WTC11 (cell line): ENCODE measurements at regions not wholly inside any gene's neighbourhood (a gene's known extent, or its start where the extent isn't known, plus 50 kb on each side); places are given as distances from the start of the nearest gene placed in this dataset.
"Not testable (repeated sequence)": the region's sequence is repeated elsewhere in the genome, so short reads cannot be mapped to it uniquely, and the experiment has no call there.

Source experiments
- ATAC-seq: fragments of 200-7000 bp; cut with Tn5 transposase; 2 replicates; pipeline ENCODE4 v1.10.0; 2021; ENCODE audit warnings: mild to moderate bottlenecking, moderate library complexity
- CTCF ChIA-PET: fragments of 300-600 bp; sonication (Branson Sonifier 250); formaldehyde crosslinking; loops from one replicate; lab custom pipeline; 2021; ENCODE audit warnings: antibody characterized with exemption; lab: Charles Lee
- POLR2A ChIA-PET: fragments of 350-600 bp; sonication (Branson Sonifier 250); formaldehyde crosslinking; loops from one replicate; lab custom pipeline; 2021; ENCODE audit warnings: antibody characterized with exemption; lab: Charles Lee
- DNase-seq: peaks from one replicate; pipeline ENCODE4 v3.0.0; 2021; ENCODE audit warnings: low spot score
- H3K27ac Mint-ChIP-seq: 2 replicates; pipeline ENCODE4 v1.8.0; 2021; ENCODE audit warnings: mixed read lengths
- H3K27me3 Mint-ChIP-seq: 2 replicates; pipeline ENCODE4 v1.8.0; 2021; ENCODE audit warnings: low read depth, mild to moderate bottlenecking, moderate library complexity, mixed read lengths
- H3K36me3 Mint-ChIP-seq: 2 replicates; pipeline ENCODE4 v1.8.0; 2021; ENCODE audit warnings: mixed read lengths
- H3K4me1 Mint-ChIP-seq: 2 replicates; pipeline ENCODE4 v1.8.0; 2022; ENCODE audit warnings: mixed read lengths
- H3K4me3 Mint-ChIP-seq: 2 replicates; pipeline ENCODE4 v1.8.0; 2021; ENCODE audit warnings: mild to moderate bottlenecking, moderate library complexity, mixed read lengths
- H3K9me3 Mint-ChIP-seq: 2 replicates; pipeline ENCODE4 v1.8.0; 2021; ENCODE audit warnings: mixed read lengths
- ELF4 ChIP-seq: sonication (generic); formaldehyde crosslinking; IDR thresholded peaks from 2 replicates; pipeline ENCODE4 v1.8.1; 2022; ENCODE audit warnings: low read depth, mild to moderate bottlenecking, moderate library complexity, missing genetic modification reagents
- EMX1 ChIP-seq: fragments of 250-450 bp; sonication (Bioruptor Pico); IDR thresholded peaks from 2 replicates; pipeline ENCODE4 v1.8.0; 2021; ENCODE audit warnings: mild to moderate bottlenecking
- ETV6 ChIP-seq: sonication (generic); formaldehyde crosslinking; IDR thresholded peaks from 2 replicates; pipeline ENCODE4 v1.8.1; 2022; ENCODE audit warnings: mild to moderate bottlenecking, missing genetic modification reagents
- GTF2I ChIP-seq: fragments of 250-450 bp; sonication (Bioruptor Pico); conservative IDR thresholded peaks from 2 replicates; pipeline ENCODE4 v1.4.0; 2021; ENCODE audit warnings: mild to moderate bottlenecking
- JAZF1 ChIP-seq: fragments of 250-450 bp; sonication (Bioruptor Pico); IDR thresholded peaks from 2 replicates; pipeline ENCODE4 v1.9.0; 2021; ENCODE audit warnings: moderate library complexity, mild to moderate bottlenecking, inconsistent platforms
- JUN ChIP-seq: sonication (generic); formaldehyde crosslinking; IDR thresholded peaks from 2 replicates; pipeline ENCODE4 v1.8.0; 2023; ENCODE audit warnings: mild to moderate bottlenecking, missing genetic modification reagents
- KAT7 ChIP-seq: sonication (generic); formaldehyde crosslinking; IDR thresholded peaks from 2 replicates; pipeline ENCODE4 v1.8.1; 2023; ENCODE audit warnings: missing genetic modification reagents, mild to moderate bottlenecking, borderline replicate concordance
- NR1H2 ChIP-seq: sonication (generic); formaldehyde crosslinking; IDR thresholded peaks from 2 replicates; pipeline ENCODE4 v1.9.0; 2021; ENCODE audit warnings: mild to moderate bottlenecking, moderate library complexity, missing genetic modification reagents
- NR3C1 ChIP-seq: sonication (generic); formaldehyde crosslinking; conservative IDR thresholded peaks from 2 replicates; pipeline ENCODE4 v1.8.1; 2023; ENCODE audit warnings: low read depth, mild to moderate bottlenecking, missing genetic modification reagents
- PRRX2 ChIP-seq: fragments of 250-450 bp; sonication (Bioruptor Pico); IDR thresholded peaks from 2 replicates; pipeline ENCODE4 v1.8.0; 2021; ENCODE audit warnings: mild to moderate bottlenecking
- SOX15 ChIP-seq: fragments of 250-450 bp; sonication (Bioruptor Pico); IDR thresholded peaks from 2 replicates; pipeline ENCODE4 v1.9.0; 2021; ENCODE audit warnings: mild to moderate bottlenecking
- ZNF138 ChIP-seq: sonication (generic); formaldehyde crosslinking; conservative IDR thresholded peaks from 2 replicates; pipeline ENCODE4 v1.8.1; 2022; ENCODE audit warnings: mild to moderate bottlenecking, moderate library complexity, missing genetic modification reagents
- ZNF219 ChIP-seq: sonication (generic); formaldehyde crosslinking; IDR thresholded peaks from 2 replicates; pipeline ENCODE4 v1.8.0; 2023; ENCODE audit warnings: missing genetic modification reagents, mild to moderate bottlenecking, borderline replicate concordance
- ZNF263 ChIP-seq: sonication (generic); formaldehyde crosslinking; IDR thresholded peaks from 2 replicates; pipeline ENCODE4 v1.8.1; 2022; ENCODE audit warnings: low read depth, mild to moderate bottlenecking, moderate library complexity, missing genetic modification reagents
- ZNF423 ChIP-seq: fragments of 250-450 bp; sonication (Bioruptor Pico); IDR thresholded peaks from 2 replicates; pipeline ENCODE4 v2.1.2; 2022; ENCODE audit warnings: mild to moderate bottlenecking, moderate library complexity
- TF ChIP-seq, protein P1 (sequence below): fragments of 250-450 bp; sonication (Bioruptor Pico); IDR thresholded peaks from 2 replicates; pipeline ENCODE4 v1.9.0; 2021; ENCODE audit warnings: mild to moderate bottlenecking
- TF ChIP-seq, protein P2 (sequence below): fragments of 200-600 bp; IDR thresholded peaks from 2 replicates; pipeline ENCODE4 v1.8.0; 2022; ENCODE audit warnings: antibody characterized with exemption
- TF ChIP-seq, protein P3 (sequence below): sonication (generic); formaldehyde crosslinking; IDR thresholded peaks from 2 replicates; pipeline ENCODE4 v1.8.1; 2022; ENCODE audit warnings: missing genetic modification reagents, borderline replicate concordance
- TF ChIP-seq, protein P4 (sequence below): sonication (generic); formaldehyde crosslinking; IDR thresholded peaks from 2 replicates; pipeline ENCODE4 v1.8.1; 2022; ENCODE audit warnings: low read depth, missing genetic modification reagents, borderline replicate concordance

DNA sequence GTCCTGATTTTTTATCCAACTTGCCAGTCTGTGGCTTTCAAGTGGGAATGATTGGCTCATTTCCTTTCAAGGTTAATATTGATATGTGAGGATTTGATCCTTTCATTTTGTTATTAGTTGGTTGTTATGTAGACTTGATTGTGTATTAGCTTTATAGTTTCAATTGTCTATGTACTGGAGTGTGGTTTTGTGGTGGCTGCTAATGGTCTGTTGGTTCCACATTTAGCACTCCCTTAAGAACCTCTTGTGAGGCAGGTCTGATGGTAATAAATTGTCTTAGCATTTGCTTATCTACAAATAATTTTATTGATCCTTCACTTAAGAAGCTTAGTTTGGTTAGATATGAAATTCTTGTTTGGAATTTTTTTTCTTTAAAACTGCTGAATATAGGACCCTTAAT is 190.6 kb downstream of the CPXCR1 start:
- TF ChIP-seq NR3C1 (CRISPR knock-in tag), result no peak
- TF ChIP-seq JUN (CRISPR knock-in tag), result no peak
- TF ChIP-seq ZNF263 (CRISPR knock-in tag), result no peak
- TF ChIP-seq JAZF1 (CRISPR knock-in tag), result no peak
- TF ChIP-seq EMX1 (CRISPR knock-in tag), result no peak
- TF ChIP-seq, protein P1, sequence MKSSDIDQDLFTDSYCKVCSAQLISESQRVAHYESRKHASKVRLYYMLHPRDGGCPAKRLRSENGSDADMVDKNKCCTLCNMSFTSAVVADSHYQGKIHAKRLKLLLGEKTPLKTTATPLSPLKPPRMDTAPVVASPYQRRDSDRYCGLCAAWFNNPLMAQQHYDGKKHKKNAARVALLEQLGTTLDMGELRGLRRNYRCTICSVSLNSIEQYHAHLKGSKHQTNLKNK (CRISPR knock-in tag), result no peak
- no peak for TF ChIP-seq GTF2I (CRISPR knock-in tag)
- no peak for TF ChIP-seq PRRX2
- TF ChIP-seq ZNF423 (CRISPR knock-in tag), result no peak
- TF ChIP-seq KAT7 (CRISPR knock-in tag), result no peak
- TF ChIP-seq, protein P2, sequence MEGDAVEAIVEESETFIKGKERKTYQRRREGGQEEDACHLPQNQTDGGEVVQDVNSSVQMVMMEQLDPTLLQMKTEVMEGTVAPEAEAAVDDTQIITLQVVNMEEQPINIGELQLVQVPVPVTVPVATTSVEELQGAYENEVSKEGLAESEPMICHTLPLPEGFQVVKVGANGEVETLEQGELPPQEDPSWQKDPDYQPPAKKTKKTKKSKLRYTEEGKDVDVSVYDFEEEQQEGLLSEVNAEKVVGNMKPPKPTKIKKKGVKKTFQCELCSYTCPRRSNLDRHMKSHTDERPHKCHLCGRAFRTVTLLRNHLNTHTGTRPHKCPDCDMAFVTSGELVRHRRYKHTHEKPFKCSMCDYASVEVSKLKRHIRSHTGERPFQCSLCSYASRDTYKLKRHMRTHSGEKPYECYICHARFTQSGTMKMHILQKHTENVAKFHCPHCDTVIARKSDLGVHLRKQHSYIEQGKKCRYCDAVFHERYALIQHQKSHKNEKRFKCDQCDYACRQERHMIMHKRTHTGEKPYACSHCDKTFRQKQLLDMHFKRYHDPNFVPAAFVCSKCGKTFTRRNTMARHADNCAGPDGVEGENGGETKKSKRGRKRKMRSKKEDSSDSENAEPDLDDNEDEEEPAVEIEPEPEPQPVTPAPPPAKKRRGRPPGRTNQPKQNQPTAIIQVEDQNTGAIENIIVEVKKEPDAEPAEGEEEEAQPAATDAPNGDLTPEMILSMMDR, result no peak
- TF ChIP-seq ZNF138 (CRISPR knock-in tag), result no peak
- TF ChIP-seq, protein P3, sequence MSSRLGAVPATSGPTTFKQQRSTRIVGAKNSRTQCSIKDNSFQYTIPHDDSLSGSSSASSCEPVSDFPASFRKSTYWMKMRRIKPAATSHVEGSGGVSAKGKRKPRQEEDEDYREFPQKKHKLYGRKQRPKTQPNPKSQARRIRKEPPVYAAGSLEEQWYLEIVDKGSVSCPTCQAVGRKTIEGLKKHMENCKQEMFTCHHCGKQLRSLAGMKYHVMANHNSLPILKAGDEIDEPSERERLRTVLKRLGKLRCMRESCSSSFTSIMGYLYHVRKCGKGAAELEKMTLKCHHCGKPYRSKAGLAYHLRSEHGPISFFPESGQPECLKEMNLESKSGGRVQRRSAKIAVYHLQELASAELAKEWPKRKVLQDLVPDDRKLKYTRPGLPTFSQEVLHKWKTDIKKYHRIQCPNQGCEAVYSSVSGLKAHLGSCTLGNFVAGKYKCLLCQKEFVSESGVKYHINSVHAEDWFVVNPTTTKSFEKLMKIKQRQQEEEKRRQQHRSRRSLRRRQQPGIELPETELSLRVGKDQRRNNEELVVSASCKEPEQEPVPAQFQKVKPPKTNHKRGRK (CRISPR knock-in tag), result no peak
- no peak for TF ChIP-seq ETV6 (CRISPR knock-in tag)
- TF ChIP-seq, protein P4, sequence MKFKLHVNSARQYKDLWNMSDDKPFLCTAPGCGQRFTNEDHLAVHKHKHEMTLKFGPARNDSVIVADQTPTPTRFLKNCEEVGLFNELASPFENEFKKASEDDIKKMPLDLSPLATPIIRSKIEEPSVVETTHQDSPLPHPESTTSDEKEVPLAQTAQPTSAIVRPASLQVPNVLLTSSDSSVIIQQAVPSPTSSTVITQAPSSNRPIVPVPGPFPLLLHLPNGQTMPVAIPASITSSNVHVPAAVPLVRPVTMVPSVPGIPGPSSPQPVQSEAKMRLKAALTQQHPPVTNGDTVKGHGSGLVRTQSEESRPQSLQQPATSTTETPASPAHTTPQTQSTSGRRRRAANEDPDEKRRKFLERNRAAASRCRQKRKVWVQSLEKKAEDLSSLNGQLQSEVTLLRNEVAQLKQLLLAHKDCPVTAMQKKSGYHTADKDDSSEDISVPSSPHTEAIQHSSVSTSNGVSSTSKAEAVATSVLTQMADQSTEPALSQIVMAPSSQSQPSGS (CRISPR knock-in tag), result no peak
- TF ChIP-seq ELF4 (CRISPR knock-in tag), result no peak
- TF ChIP-seq ZNF219 (CRISPR knock-in tag), result no peak
- H3K9me3 Mint-ChIP-seq, result no peaks in the 10 kb centered on the region
- no peak overlapping the region for H3K27ac Mint-ChIP-seq
- POLR2A ChIA-PET, result no interaction called here
- ATAC-seq (no peak), DNase-seq (no peak)
- no peak overlapping the region for H3K4me3 Mint-ChIP-seq
- CTCF ChIA-PET, result no interaction called here
- H3K27me3 Mint-ChIP-seq, result no peaks in the 10 kb centered on the region; the same call in 1 of the 2 replicates
- H3K36me3 Mint-ChIP-seq, result no peaks in the 10 kb centered on the region
- H3K4me1 Mint-ChIP-seq, result peaks cover 3% of the 10 kb centered on the region; the same call in 1 of the 2 replicates

- no peak for TF ChIP-seq SOX15 (CRISPR knock-in tag)
- Mint-ChIP-seq H3K36me3 (no peaks in the 10 kb centered on the region), H3K9me3 (no peaks in the 10 kb centered on the region), H3K27me3 (no peaks in the 10 kb centered on the region), H3K4me3 (no peak overlapping the region), H3K27ac (no peak overlapping the region), H3K4me1 (peaks cover 8% of the 10 kb centered on the region)
- DNase-seq, result no peak
- POLR2A ChIA-PET, result no interaction called here
- CTCF ChIA-PET, result no interaction called here
- ATAC-seq, result no peak
Observed at GRCh38 chrX:88940904-88941303, 193.9 kb downstream of the CPXCR1 start.

DNA sequence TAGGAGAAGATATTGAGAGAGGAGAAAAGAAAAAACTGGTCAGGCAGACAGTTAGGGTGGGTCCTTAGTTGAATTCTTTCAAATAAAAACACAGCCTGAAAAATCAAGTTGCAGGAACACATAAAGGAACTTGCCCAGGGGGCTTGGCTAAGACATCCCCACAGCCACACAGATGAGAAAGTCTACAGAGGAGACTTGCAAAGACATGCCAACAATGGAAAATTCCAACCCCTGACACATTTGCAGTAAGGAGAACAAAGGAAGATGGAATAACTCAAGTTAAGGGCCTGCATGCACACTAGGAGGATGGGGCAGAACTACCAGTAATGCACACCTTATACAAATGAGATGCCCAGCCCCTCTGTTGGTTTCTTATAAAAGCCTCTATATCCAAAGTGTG is 197.6 kb downstream of the CPXCR1 start:
- Mint-ChIP-seq H3K36me3 (no peaks in the 10 kb centered on the region), H3K27me3 (no peaks in the 10 kb centered on the region), H3K4me3 (no peak overlapping the region), H3K4me1 (peaks cover 15% of the 10 kb centered on the region), H3K27ac (no peak overlapping the region), H3K9me3 (no peaks in the 10 kb centered on the region)
- CTCF ChIA-PET, result no interaction called here
- TF ChIP-seq NR1H2, result no peak
- ATAC-seq, result no peak
- DNase-seq, result no peak
- POLR2A ChIA-PET, result no interaction called here

GRCh38 chrX:88956059-88956458 is 209.0 kb downstream of the CPXCR1 start:
- H3K27me3 Mint-ChIP-seq, DNase-seq, ATAC-seq, H3K27ac Mint-ChIP-seq, CTCF ChIA-PET, POLR2A ChIA-PET, H3K4me3 Mint-ChIP-seq: not testable (repeated sequence)
- H3K9me3 Mint-ChIP-seq, result peaks cover 33% of the 10 kb centered on the region
- H3K36me3 Mint-ChIP-seq, result peaks cover 26% of the 10 kb centered on the region
- H3K4me1 Mint-ChIP-seq, result peaks cover 13% of the 10 kb centered on the region
